LNCaP clone FGC (cell line): ENCODE measurements at regions not wholly inside any gene's neighbourhood (a gene's known extent, or its start where the extent isn't known, plus 50 kb on each side); places are given as distances from the start of the nearest gene placed in this dataset.

Experiments
- DNase-seq: peaks from one replicate; pipeline ENCODE4 v3.0.0-alpha.2; 2011; ENCODE audit warnings: low read depth
- H3K4me3 ChIP-seq: 2 replicates; pipeline ENCODE4 v1.5.1; 2011; ENCODE audit warnings: mild to moderate bottlenecking, low read depth, low read length, control low read depth
- CTCF ChIP-seq: IDR thresholded peaks from 2 replicates; pipeline ENCODE4 v1.5.1; 2012; ENCODE audit warnings: mild to moderate bottlenecking; ENCODE audit not compliant: control insufficient read depth, insufficient read depth; ENCODE audit errors: extremely low read depth

DNA sequence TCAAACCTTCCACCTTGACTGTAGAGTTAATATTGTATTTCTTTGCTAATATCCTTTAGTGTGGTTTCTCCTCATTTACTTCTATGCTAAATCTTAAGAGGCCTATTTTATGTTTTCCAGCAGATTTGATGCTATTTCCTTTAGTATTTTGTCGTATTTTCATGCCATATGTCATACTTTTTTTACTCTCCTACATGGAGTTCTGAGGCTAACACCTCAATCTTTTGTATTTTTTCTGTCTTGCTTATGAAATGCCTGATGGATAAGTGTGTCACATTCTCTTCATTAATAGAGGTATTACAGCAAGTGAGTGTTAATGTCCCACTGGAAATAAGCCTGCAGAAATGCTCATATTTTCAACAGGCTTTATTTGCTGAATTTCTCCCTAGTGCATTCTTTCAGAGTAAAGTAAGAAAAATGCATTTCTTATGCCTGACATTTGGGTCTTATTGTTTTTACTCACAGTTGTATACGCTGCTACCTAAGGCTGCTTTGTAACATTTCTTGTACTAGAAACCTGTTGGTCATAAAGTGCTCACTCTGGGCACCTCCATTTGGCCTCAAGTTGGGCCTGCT is 63.2 kb downstream of the DIPK2A start:
- no peak for TF ChIP-seq CTCF
- no peak overlapping the region for H3K4me3 ChIP-seq
- no peak for DNase-seq

DNA sequence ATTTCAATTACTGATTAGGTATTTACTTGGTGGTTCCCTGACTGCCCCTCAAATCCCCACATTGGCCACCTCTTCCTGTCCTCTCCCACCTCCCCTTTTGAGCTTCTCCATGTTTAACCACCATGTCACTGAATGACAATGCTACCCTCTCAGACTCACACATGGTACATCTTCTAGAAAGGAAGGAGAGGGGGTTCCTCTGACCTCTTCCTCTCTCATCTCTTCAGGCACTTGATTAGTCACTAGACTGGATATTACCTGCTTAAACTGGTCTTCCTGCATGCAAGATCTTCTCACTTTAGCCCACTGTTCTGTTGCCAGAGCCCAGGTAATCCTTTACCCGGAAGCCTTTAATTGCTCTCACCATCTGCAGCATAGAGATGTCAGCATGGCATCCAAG is 64.9 kb downstream of the DIPK2A start:
- no peak for DNase-seq
- TF ChIP-seq CTCF = no peak
- no peak overlapping the region for H3K4me3 ChIP-seq

DNA sequence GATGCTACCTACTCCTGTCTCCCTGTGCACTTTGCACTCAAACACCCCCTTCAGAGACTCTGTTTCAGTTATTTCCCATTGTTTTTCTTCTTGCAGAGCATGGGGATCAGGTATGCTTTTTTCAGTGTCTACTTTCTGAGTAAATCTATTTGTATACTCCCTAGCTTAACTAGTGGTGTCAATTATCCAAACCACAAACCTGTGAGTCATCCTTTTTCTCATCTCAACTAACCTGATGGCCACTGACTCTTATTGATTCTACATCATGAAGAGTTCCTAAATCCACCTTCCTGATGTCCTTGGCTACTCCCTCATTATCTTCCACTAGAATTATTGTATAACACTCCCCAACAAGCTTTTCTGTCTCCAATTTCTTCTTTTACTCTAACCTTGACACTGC is 68.0 kb downstream of the DIPK2A start:
- no peak for DNase-seq
- no peak overlapping the region for H3K4me3 ChIP-seq
- no peak for TF ChIP-seq CTCF

- no peak overlapping the region for H3K4me3 ChIP-seq
- TF ChIP-seq CTCF = no peak
- DNase-seq = no peak
Measured at GRCh38 chr3:144041960-144042556, 70.4 kb downstream of the DIPK2A start.

DNA sequence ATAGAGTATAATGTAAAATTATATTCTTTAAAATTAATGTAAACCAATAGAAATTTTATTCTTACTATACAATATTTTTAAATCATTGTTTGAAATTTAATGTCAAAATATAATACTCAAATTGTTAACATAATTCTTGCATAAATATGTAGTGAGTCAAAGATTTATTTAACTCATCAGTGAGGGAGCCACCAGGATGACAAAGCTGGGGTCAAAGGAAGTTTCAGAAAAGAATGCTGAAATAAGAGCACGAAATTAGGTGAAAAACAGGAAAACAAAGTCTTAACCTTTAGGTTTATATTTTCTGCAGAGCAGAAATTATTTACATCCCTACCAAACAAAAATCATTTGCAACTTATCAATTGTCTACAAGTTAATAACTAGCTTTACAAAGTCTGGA is 74.1 kb downstream of the DIPK2A start:
- no peak for DNase-seq
- no peak overlapping the region for H3K4me3 ChIP-seq
- TF ChIP-seq CTCF = no peak

DNA sequence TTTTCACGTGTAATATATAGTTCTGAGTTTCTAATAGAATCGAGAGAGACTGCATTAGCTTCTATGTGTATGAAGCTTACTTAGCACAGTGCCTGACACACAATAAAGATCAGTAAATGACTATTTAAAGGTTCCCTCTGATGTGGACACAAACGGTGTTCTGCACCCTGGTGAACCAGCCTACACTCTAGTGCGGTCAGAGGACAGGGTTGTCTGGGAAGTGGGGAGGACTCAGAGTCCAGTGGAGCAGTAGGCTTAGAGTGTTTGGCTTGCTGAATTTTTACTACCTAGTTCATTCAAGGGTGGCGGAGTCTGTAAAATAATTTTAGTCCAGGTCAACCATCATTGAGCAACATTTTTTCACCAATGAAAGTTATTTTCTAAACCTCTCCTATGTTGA is 77.8 kb downstream of the DIPK2A start:
- H3K4me3 ChIP-seq = no peak overlapping the region
- TF ChIP-seq CTCF = no peak

DNA sequence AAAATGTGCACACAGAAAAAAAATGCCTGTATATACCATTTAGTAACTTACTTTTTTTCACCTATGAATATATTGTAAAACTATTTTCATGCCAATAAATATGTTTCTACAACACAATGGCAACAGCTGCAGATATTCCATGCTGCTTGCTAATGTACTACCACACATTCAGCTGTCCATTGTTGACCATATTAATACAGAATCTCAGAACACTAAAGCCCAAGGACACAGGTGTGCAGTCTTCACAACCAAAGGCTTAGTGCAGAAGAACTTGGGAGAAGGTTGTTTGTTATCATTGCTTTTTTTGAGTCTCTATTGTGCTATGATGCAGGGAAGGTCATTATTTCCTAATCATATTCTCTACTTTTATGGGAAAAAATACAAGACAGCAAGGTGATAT is 79.6 kb downstream of the DIPK2A start:
- TF ChIP-seq CTCF = no peak
- H3K4me3 ChIP-seq = no peak overlapping the region
- no peak for DNase-seq

More for the DNA sequence above, 77.8 kb downstream of the DIPK2A start:
- no peak for DNase-seq
